PC-3 (cell line): ENCODE measurements at regions not wholly inside any gene's neighbourhood (a gene's known extent, or its start where the extent isn't known, plus 50 kb on each side); places are given as distances from the start of the nearest gene placed in this dataset.
"Not testable (repeated sequence)": the region's sequence is repeated elsewhere in the genome, so short reads cannot be mapped to it uniquely, and the experiment has no call there.

Experiments used
- ATAC-seq: fragments of 200-7000 bp; cut with Tn5 transposase; 2 replicates; pipeline ENCODE4 v1.9.1; 2020; ENCODE audit warnings: mild to moderate bottlenecking, moderate library complexity
- BruUV-seq: library from RNA; stranded (reverse); fragments of 400-500 nt; replicated peaks from 2 replicates; lab custom pipeline; 2021; lab: Mats Ljungman, UMichigan
- CTCF ChIA-PET: fragments of 300-600 bp; sonication (Branson Sonifier 250); formaldehyde crosslinking; loops from one replicate; lab custom pipeline; 2022; ENCODE audit warnings: antibody characterized with exemption; lab: Charles Lee
- POLR2A ChIA-PET: fragments of 300-600 bp; sonication (Branson Sonifier 250); formaldehyde crosslinking; loops from one replicate; lab custom pipeline; 2022; ENCODE audit warnings: antibody characterized with exemption; ENCODE audit not compliant: unreplicated experiment; lab: Charles Lee
- DNase-seq: peaks from one replicate; pipeline ENCODE4 v3.0.0-alpha.2; 2015
- H2AFZ ChIP-seq: fragments of 300-600 bp; sonication (generic); 2 replicates; pipeline ENCODE4 v1.6.0; 2016; ENCODE audit warnings: antibody characterized with exemption, low read length
- H3F3A ChIP-seq: fragments of 300-600 bp; sonication (generic); one replicate; pipeline ENCODE4 v1.6.0; 2017; ENCODE audit warnings: antibody characterized with exemption, low read length, control low read depth, mild to moderate bottlenecking; ENCODE audit not compliant: unreplicated experiment
- H3K27ac ChIP-seq: fragments of 300-600 bp; sonication (generic); 2 replicates; pipeline ENCODE4 v1.5.1; 2016; ENCODE audit warnings: mild to moderate bottlenecking, low read length
- H3K27me3 ChIP-seq: fragments of 300-600 bp; sonication (generic); 2 replicates; pipeline ENCODE4 v1.6.1; 2016; ENCODE audit warnings: low read length, mixed read lengths
- H3K36me3 ChIP-seq: fragments of 300-600 bp; sonication (generic); 2 replicates; pipeline ENCODE4 v1.6.1; 2016; ENCODE audit warnings: low read depth, mixed run types, low read length, mixed read lengths
- H3K4me1 ChIP-seq: fragments of 300-600 bp; sonication (generic); 2 replicates; pipeline ENCODE4 v1.5.1; 2016; ENCODE audit warnings: low read length; ENCODE audit not compliant: insufficient read depth
- H3K4me2 ChIP-seq: fragments of 300-600 bp; sonication (generic); 2 replicates; pipeline ENCODE4 v1.6.0; 2016; ENCODE audit warnings: low read length
- H3K4me3 ChIP-seq: fragments of 300-600 bp; sonication (generic); 2 replicates; pipeline ENCODE4 v1.5.1; 2016; ENCODE audit warnings: mild to moderate bottlenecking, low read length, mixed read lengths
- H3K79me2 ChIP-seq: fragments of 300-600 bp; sonication (generic); 2 replicates; pipeline ENCODE4 v1.6.1; 2017; ENCODE audit warnings: low read length, mixed read lengths
- H3K9ac ChIP-seq: fragments of 300-600 bp; sonication (generic); 2 replicates; pipeline ENCODE4 v1.6.0; 2016; ENCODE audit warnings: mild to moderate bottlenecking, low read length
- H3K9me2 ChIP-seq: fragments of 300-600 bp; sonication (generic); replicated peaks from 2 replicates; pipeline ENCODE4 v1.6.1; 2016; ENCODE audit warnings: mixed run types, low read length, mixed read lengths
- H3K9me3 ChIP-seq: fragments of 300-600 bp; sonication (generic); 2 replicates; pipeline ENCODE4 v1.6.1; 2016; ENCODE audit warnings: low read length, mixed read lengths
- H4K20me1 ChIP-seq: fragments of 300-600 bp; sonication (generic); 2 replicates; pipeline ENCODE4 v1.6.1; 2016; ENCODE audit warnings: low read length, mixed read lengths
- CTCF ChIP-seq: fragments of 300-600 bp; sonication (generic); conservative IDR thresholded peaks from 2 replicates; pipeline ENCODE4 v1.5.1; 2017; ENCODE audit warnings: antibody characterized with exemption, low read depth, mild to moderate bottlenecking, low read length
- EZH2 ChIP-seq: fragments of 300-600 bp; sonication (generic); IDR thresholded peaks from one replicate; pipeline ENCODE4 v1.6.1; 2017; ENCODE audit warnings: antibody characterized with exemption, mild to moderate bottlenecking, low read length; ENCODE audit not compliant: unreplicated experiment
- EZH2phosphoT487 ChIP-seq: fragments of 300-600 bp; sonication (generic); IDR thresholded peaks from 2 replicates; pipeline ENCODE4 v1.6.1; 2018; ENCODE audit warnings: mild to moderate bottlenecking, antibody characterized with exemption, low read length, borderline replicate concordance
- intact Hi-C: fragments of 100-400 bp; cut with micrococcal nuclease; formaldehyde crosslinking; loops from 2 replicates; pipeline ENCODE4 v1.9.0; 2023

DNA sequence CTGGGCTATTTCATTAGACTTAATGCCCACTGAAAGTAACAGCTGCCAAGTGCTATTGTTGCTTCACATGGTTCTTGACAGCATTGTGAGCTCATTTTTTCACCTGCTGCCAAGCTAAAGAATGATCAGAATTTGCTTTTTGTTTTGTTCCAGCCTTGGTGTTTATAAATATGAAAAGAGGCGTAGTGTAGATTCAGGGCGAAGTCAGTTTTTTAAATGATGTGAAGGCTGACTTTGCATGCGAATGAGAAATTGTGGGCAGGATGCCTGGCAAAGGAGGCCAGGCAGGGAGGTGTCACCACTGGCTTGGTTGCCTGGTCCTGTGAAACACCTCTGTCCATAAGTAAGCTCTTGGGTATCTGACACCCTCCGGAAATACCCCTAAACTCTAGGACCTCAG, 93.3 kb upstream of the NAP1L1 start:
- H4K20me1 ChIP-seq, result no peaks in the 10 kb centered on the region
- intact Hi-C loops, result no loop called here
- peaks cover 4% of the 10 kb centered on the region for H3K4me1 ChIP-seq
- BruUV-seq, result no TSS peak
- ATAC-seq (no peak), DNase-seq (no peak)
- ChIA-PET POLR2A (interaction anchor here (0.7 kb wide), 1 partner anchor 19 kb away, joined by 4 read pairs; no protein-coding TSS in a partner anchor), CTCF (no interaction called here)
- no peak overlapping the region for H3K9ac ChIP-seq
- no peak for TF ChIP-seq EZH2
- no peak for TF ChIP-seq EZH2phosphoT487
- no peak for TF ChIP-seq CTCF
- no peak overlapping the region for H3K4me3 ChIP-seq
- H3K9me3 ChIP-seq, result no peaks in the 10 kb centered on the region
- H3K79me2 ChIP-seq, result no peaks in the 10 kb centered on the region
- no peak overlapping the region for H3K27ac ChIP-seq
- H2AFZ ChIP-seq, result no peak overlapping the region
- H3K4me2 ChIP-seq, result no peak overlapping the region
- no peaks in the 10 kb centered on the region for H3F3A ChIP-seq
- H3K9me2 ChIP-seq, result no peaks in the 10 kb centered on the region
- no peaks in the 10 kb centered on the region for H3K36me3 ChIP-seq
- no peaks in the 10 kb centered on the region for H3K27me3 ChIP-seq

DNA sequence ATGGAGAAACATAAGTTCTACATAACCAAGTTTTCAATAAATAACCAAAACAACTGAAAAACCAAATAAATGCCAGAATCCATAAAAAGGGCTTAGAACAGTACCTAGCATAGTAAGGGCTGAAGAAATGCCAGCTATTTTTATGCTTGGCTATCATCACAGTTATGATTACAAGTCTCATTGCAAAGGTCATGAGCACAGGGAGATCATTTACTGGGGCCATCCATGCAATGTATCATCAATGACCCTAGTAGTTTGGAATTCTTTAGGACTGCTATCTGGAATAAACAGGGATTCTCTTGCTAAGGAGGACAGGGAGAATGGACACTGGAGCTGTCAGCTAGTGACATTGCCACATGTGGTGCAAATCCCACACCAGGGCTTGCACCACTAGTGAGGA, 92.5 kb upstream of the NAP1L1 start:
- no TSS peak for BruUV-seq
- ChIA-PET POLR2A (no interaction called here), CTCF (no interaction called here)
- Histone ChIP-seq H2AFZ (no peak overlapping the region), H3K79me2 (no peaks in the 10 kb centered on the region), H3K4me1 (no peaks in the 10 kb centered on the region), H3F3A (no peaks in the 10 kb centered on the region), H3K36me3 (no peaks in the 10 kb centered on the region), H3K9ac (no peak overlapping the region), H3K27ac (no peak overlapping the region), H3K4me2 (no peak overlapping the region), H4K20me1 (no peaks in the 10 kb centered on the region), H3K9me3 (no peaks in the 10 kb centered on the region), H3K27me3 (no peaks in the 10 kb centered on the region), H3K4me3 (no peak overlapping the region), H3K9me2 (no peaks in the 10 kb centered on the region)
- DNase-seq, result no peak
- no peak for TF ChIP-seq CTCF
- no peak for TF ChIP-seq EZH2phosphoT487
- no peak for TF ChIP-seq EZH2
- intact Hi-C loops, result no loop called here
- ATAC-seq, result no peak

- H3K36me3 ChIP-seq, DNase-seq, H3K4me1 ChIP-seq, BruUV-seq, intact Hi-C loops, ATAC-seq, H3K4me3 ChIP-seq, CTCF ChIA-PET, H2AFZ ChIP-seq, H3K27me3 ChIP-seq, H3K4me2 ChIP-seq, POLR2A ChIA-PET, H3F3A ChIP-seq, H3K9me3 ChIP-seq, H3K27ac ChIP-seq, H3K9ac ChIP-seq, H4K20me1 ChIP-seq, H3K9me2 ChIP-seq, H3K79me2 ChIP-seq: not testable (repeated sequence)
Observed at GRCh38 chr12:76175946-76176345, 91.5 kb upstream of the NAP1L1 start.
